HepG2 (cell line): ENCODE measurements at regions not wholly inside any gene's neighbourhood (a gene's known extent, or its start where the extent isn't known, plus 50 kb on each side); places are given as distances from the start of the nearest gene placed in this dataset.

Source experiments
- ATAC-seq: fragments of 200-7000 bp; cut with Tn5 transposase; 3 replicates; pipeline ENCODE4 v1.9.1; 2020; ENCODE audit warnings: mild to moderate bottlenecking, moderate library complexity
- BruUV-seq: library from RNA; stranded (reverse); fragments of 400-500 nt; replicated peaks from 2 replicates; lab custom pipeline; 2021; lab: Mats Ljungman, UMichigan
- CTCF ChIA-PET: fragments of 300-600 bp; formaldehyde crosslinking; extraction: SDS; loops from one replicate; lab custom pipeline; 2021; ENCODE audit warnings: low total read pairs, inconsistent platforms, low intra/inter-chr PET ratio; lab: Yijun Ruan, JAX
- POLR2A ChIA-PET: fragments of 350-600 bp; sonication (Branson Sonifier 250); formaldehyde crosslinking; loops from one replicate; lab custom pipeline; 2020; ENCODE audit warnings: antibody characterized with exemption, inconsistent platforms; lab: Yijun Ruan, JAX
- DNase-seq: peaks from one replicate; pipeline ENCODE4 v3.0.0-alpha.2; 2015; ENCODE audit warnings: low spot score
- FAIRE-seq: peaks from 3 replicates; lab custom pipeline; 2011; peaks lifted over from hg19 to GRCh38; lab: Jason Lieb, UNC
- H2AFZ ChIP-seq: one replicate; pipeline ENCODE4 v1.6.1; 2011; ENCODE audit warnings: low read length, inconsistent platforms
- H3K27ac ChIP-seq: fragments of 300-600 bp; 3 replicates; pipeline ENCODE4 v1.8.0; 2011; ENCODE audit warnings: mixed run types, mild to moderate bottlenecking, mixed read lengths, low read length, inconsistent platforms; ENCODE audit not compliant: insufficient read depth; ENCODE audit errors: extremely low read length
- H3K27me3 ChIP-seq, 2 experiments: fragments of 200-600 bp in 1 of 2; 2 replicates in 1 of 2; 3 replicates in 1 of 2; pipeline versions ENCODE4 v1.6.0 to v1.8.0; 2011; ENCODE audit warnings: low read length in 2 of 2, mild to moderate bottlenecking in 2 of 2, moderate library complexity in 2 of 2, inconsistent platforms in 1 of 2; ENCODE audit not compliant: insufficient read depth in 2 of 2, control insufficient read depth in 1 of 2
- H3K36me3 ChIP-seq, 2 experiments: fragments of 200-600 bp in 1 of 2; replicated peaks in 1 of 2; 2 replicates in 1 of 2; 3 replicates in 1 of 2; pipeline versions ENCODE4 v1.5.1 to v1.8.0; 2011; ENCODE audit warnings: low read length in 2 of 2, inconsistent platforms in 1 of 2; ENCODE audit not compliant: insufficient read depth in 2 of 2, control insufficient read depth in 1 of 2
- H3K4me1 ChIP-seq: 2 replicates; pipeline ENCODE4 v1.5.1; 2012; ENCODE audit warnings: low read length, inconsistent platforms; ENCODE audit not compliant: insufficient read depth
- H3K4me2 ChIP-seq: 2 replicates; pipeline ENCODE4 v1.6.0; 2011; ENCODE audit warnings: low read depth, low read length, inconsistent platforms
- H3K4me3 ChIP-seq, 3 experiments: fragments of 200-600 bp in 1 of 3; sonication (generic), shearing (Covaris generic) in 1 of 3; replicated peaks in 1 of 3; 2 replicates each; pipeline ENCODE4 v1.5.1; 2011 to 2016; ENCODE audit warnings: low read length in 3 of 3, inconsistent platforms in 2 of 3, low read depth in 2 of 3, mild to moderate bottlenecking in 2 of 3, control low read depth in 1 of 3, mixed read lengths in 1 of 3; ENCODE audit not compliant: insufficient read depth in 1 of 3
- H3K79me2 ChIP-seq: one replicate; pipeline ENCODE4 v1.6.1; 2011; ENCODE audit warnings: low read length, inconsistent platforms; ENCODE audit not compliant: insufficient read depth
- H3K9ac ChIP-seq: 2 replicates; pipeline ENCODE4 v1.6.0; 2011; ENCODE audit warnings: mild to moderate bottlenecking, low read depth, low read length, inconsistent platforms; ENCODE audit not compliant: insufficient read depth
- H3K9me3 ChIP-seq: 2 replicates; pipeline ENCODE4 v1.5.1; 2012; ENCODE audit warnings: mild to moderate bottlenecking, low read length
- H4K20me1 ChIP-seq: 2 replicates; pipeline ENCODE4 v1.6.0; 2011; ENCODE audit warnings: inconsistent platforms, mild to moderate bottlenecking, low read length, moderate library complexity; ENCODE audit not compliant: insufficient read depth
- FOXA1 ChIP-seq, 2 experiments: fragments of 450-650 bp in 1 of 2; sonication (generic) in 1 of 2; formaldehyde crosslinking in 1 of 2; IDR thresholded peaks; 2 replicates each; pipeline versions ENCODE4 v1.4.0 to v1.6.1; 2016 to 2020; ENCODE audit warnings: missing genetic modification reagents in 1 of 2
- ZNF510 ChIP-seq: sonication (generic); formaldehyde crosslinking; IDR thresholded peaks from 2 replicates; pipeline ENCODE4 v1.4.0; 2020; ENCODE audit warnings: low read depth, mild to moderate bottlenecking, missing genetic modification reagents
- ZNF598 ChIP-seq: sonication (generic); formaldehyde crosslinking; IDR thresholded peaks from 2 replicates; pipeline ENCODE4 v1.5.1; 2020; ENCODE audit warnings: mild to moderate bottlenecking, missing genetic modification reagents, borderline replicate concordance
- ZNF678 ChIP-seq: sonication (generic); formaldehyde crosslinking; IDR thresholded peaks from 2 replicates; pipeline ENCODE4 v1.4.0; 2020; ENCODE audit warnings: mild to moderate bottlenecking, missing genetic modification reagents
- WGBS: methylation state at CpG from one replicate; pipeline ENCODE4 v1.1.6; 2017; ENCODE audit warnings: low lambda C conversion rate; 5-methylcytosine and 5-hydroxymethylcytosine counted together
- in situ Hi-C: cut with HindIII; loops from 2 replicates; pipeline ENCODE4 v1.10.0; 2017; ENCODE audit warnings: low pct_unique_long_range_greater_than_20kb; ENCODE audit not compliant: extremely low pct_ligation_motif_present
- intact Hi-C: fragments of 100-400 bp; cut with micrococcal nuclease; formaldehyde crosslinking; loops from one replicate; pipeline ENCODE4 v1.10.0; 2022; ENCODE audit not compliant: unreplicated experiment

DNA sequence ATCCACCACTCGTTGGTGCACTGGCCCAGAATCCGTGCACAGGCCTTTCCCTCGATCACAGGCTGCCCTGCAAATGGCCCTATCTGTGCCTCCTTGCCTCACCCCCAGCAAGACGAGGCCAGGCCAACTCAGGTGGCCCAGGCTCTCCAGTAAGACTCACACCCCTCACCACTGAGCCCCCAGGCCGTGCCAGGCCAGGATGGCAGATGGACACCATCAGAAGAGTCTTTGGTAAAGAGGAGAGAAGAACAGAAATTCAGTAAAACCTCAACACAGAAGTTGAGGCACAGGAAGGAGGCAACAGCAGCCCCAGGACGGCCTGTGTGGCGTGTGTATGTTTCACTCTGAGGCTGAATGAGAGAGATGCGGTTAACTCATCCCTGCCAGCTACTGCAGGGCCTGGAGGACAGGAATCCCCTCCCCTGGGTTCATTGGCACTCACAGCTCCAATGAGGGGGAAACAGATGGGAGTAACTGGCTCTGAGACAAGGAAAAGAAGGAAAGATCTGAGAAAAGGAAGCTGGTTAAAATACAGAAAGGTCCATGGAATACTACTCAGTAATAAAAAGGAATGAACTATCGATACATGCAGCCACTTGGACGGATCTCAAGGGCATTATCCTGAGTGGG, 54.1 kb upstream of the WNT11 start:
- BruUV-seq: no TSS peak
- Histone ChIP-seq H3K27ac (no peak overlapping the region), H2AFZ (no peak overlapping the region), H3K9me3 (no peaks in the 10 kb centered on the region), H4K20me1 (no peaks in the 10 kb centered on the region), H3K4me3 (no peak overlapping the region), H3K4me1 (peaks cover 13% of the 10 kb centered on the region; the same call in 1 of the 2 replicates), H3K79me2 (no peaks in the 10 kb centered on the region), H3K27me3 (peaks cover 3 to 35% of the 10 kb centered on the region in 2 experiments; a peak in 4 of 5 replicates), H3K4me2 (no peak overlapping the region), H3K36me3 (no peaks in the 10 kb centered on the region), H3K9ac (no peak overlapping the region)
- POLR2A ChIA-PET: no interaction called here
- no peak for TF ChIP-seq ZNF598
- no peak for DNase-seq
- in situ Hi-C loops: no loop called here
- FAIRE-seq: no peak
- CTCF ChIA-PET: no interaction called here
- no peak for ATAC-seq
- intact Hi-C loops: no loop called here
- 16% methylated on average over 5 of the region's 10 CpGs for WGBS

DNA sequence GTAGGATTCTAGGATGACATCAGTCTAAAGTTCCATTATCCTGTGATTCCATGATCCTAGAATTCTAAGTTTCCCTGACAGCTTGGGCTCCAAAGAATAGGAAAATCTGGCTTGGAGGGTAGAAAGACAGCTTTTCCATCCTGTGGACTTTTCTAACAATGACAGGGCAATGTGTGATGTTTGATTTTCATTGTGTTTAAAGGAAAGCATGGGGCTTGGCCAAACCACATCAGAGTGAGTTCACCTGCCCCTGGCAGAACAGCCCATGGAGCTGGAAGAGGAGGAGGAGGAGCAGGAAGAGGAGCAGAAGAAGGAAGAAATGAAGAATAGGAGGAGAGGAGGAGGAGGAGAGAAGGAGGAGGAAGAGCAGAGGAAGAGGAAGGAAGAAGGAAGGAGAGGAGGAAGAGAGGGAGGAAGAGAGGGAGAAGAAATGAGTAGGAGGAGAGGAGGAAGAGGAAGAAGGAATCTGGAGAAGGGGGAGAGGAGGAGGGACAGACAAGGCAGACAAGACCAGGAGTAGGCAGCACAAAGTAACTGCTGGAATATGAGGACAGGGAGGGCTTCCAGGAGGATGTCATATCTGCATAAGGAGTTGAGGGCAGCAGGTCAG, 53.1 kb upstream of the WNT11 start:
- POLR2A ChIA-PET: no interaction called here

More for the DNA sequence above, 53.1 kb upstream of the WNT11 start:
- FAIRE-seq: no peak
- no peak for ATAC-seq
- H3K27me3 ChIP-seq: peaks cover 7 to 41% of the 10 kb centered on the region in 2 experiments; a peak in 4 of 5 replicates
- no peak overlapping the region for H3K4me3 ChIP-seq
- H3K36me3 ChIP-seq: no peaks in the 10 kb centered on the region
- H3K4me2 ChIP-seq: no peak overlapping the region
- no peak for DNase-seq
- no TSS peak for BruUV-seq
- CTCF ChIA-PET: no interaction called here
- H4K20me1 ChIP-seq: no peaks in the 10 kb centered on the region
- no peaks in the 10 kb centered on the region for H3K79me2 ChIP-seq
- no peaks in the 10 kb centered on the region for H3K9me3 ChIP-seq
- H3K9ac ChIP-seq: no peak overlapping the region
- in situ Hi-C loops: no loop called here
- H3K27ac ChIP-seq: no peak overlapping the region
- intact Hi-C loops: no loop called here
- no peak overlapping the region for H2AFZ ChIP-seq
- peaks cover 13% of the 10 kb centered on the region; the same call in 1 of the 2 replicates for H3K4me1 ChIP-seq
- TF ChIP-seq FOXA1 (IDR thresholded peaks at IDR 0.05) (0 out of 2 replicates have a peak, but pooled peaks have one; percentile 9), FOXA1 (CRISPR knock-in tag; IDR thresholded peaks at IDR 0.05) (no peak), ZNF678 (CRISPR knock-in tag) (no peak), ZNF510 (CRISPR knock-in tag) (no peak)
